Activated T-cell treated with anti-CD3 and anti-CD28 coated beads for 48 hours (primary cell): ENCODE measurements at regions not wholly inside any gene's neighbourhood (a gene's known extent, or its start where the extent isn't known, plus 50 kb on each side); places are given as distances from the start of the nearest gene placed in this dataset.

Experiments
- DNase-seq: peaks from one replicate; pipeline ENCODE4 v3.0.0-alpha.2; 2020; ENCODE audit warnings: low read depth

DNA sequence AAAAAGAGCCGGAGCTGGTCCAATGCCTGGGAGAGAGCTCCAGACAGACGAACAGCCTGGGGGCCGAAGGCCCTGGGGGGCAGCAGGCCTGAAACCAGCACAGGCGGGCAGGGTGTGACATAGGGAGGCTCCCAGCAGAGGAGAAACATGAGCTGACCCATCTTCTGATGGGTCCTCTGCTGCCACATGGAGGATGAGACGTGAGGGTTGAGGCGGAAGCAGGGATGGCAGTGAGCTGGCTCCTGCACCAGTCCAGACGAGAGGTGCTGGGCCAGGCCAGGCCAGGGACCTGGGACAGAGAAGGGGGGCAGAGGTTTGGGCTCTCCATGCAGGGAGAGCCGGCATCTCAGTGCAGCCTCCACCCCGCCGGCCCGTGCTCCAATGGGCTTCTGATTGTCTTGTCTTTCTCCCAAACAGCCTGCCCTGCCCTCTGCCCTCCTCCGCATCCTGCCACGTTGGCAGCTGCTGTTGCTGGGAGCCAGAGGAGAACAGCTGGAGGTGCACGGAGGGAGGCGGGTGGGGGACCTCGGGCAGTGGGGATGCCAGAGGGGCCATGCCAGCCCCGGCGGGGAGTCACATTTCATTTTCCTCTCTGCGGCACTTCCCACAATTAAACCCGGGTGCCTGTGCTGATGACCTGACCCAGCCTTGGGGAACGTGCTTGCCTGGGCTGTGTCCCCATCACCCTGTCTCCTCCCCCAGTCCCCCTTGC is 139.1 kb upstream of the GSE1 start:
- no peak for DNase-seq

DNA sequence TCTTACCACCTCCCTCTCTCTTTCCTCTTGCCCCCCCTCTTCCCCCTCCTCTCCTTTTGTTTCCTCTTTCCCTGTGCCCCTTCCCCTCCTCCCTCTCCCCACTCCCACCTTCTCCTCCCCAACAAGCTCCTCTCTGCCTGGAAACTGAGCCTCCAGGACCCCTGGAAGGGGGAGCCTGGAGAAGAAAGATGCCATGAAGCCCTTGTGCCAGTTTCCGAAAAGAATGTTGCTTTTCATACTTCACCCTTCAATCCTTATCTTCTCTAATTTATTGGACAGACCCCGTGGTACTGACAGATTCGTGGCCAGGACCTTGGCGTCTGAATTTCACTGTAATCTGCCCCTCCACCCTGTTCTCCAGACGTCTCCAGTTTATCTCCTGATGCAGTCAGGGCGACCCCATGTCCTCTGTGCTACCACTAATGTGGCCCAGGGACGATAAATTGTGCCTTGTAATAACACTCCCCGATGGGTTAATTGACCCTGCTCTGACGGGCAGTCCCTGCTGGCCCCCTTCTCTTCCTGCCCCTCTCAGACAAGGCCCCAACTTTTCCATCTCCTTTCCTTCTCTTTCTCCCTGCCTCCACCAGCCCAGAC is 138.4 kb upstream of the GSE1 start:
- DNase-seq, result no peak

GRCh38 chr16:85475233-85475632 is 137.9 kb upstream of the GSE1 start:
- no peak for DNase-seq

DNA sequence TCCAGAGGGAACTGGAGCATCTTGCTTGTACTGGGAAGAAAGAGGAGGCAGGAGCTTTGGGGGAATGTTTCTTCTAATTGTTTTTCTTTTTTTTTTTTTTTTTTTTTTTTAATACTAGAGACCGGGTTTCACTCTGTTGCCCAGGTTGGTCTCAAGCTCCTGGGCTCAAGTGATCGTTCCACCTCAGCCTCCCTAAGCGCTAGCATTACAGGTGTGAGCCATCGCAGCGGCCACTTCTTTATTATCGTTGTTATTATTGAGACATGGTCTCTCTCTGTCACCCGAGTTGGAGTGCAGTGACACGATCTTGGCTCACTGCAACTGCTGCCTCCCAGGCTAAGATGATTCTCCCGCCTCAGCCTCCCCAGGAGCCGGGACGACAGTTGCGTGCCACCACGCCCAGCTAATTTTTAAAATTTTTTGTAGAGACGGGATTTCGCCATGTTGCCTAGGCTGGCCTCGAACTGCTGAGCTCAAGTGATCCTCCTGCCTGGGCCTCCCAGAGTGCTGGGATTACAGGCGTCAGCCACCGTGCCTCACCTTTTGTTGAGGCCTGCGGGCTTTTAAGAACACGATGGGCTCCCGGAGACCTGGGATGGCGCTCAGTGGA is 137.3 kb upstream of the GSE1 start:
- no peak for DNase-seq

- no peak for DNase-seq
These were observed 136.7 kb upstream of the GSE1 start for GRCh38 chr16:85476389-85476788.

GRCh38 chr16:85477801-85478363 is 135.2 kb upstream of the GSE1 start:
- no peak for DNase-seq

DNA sequence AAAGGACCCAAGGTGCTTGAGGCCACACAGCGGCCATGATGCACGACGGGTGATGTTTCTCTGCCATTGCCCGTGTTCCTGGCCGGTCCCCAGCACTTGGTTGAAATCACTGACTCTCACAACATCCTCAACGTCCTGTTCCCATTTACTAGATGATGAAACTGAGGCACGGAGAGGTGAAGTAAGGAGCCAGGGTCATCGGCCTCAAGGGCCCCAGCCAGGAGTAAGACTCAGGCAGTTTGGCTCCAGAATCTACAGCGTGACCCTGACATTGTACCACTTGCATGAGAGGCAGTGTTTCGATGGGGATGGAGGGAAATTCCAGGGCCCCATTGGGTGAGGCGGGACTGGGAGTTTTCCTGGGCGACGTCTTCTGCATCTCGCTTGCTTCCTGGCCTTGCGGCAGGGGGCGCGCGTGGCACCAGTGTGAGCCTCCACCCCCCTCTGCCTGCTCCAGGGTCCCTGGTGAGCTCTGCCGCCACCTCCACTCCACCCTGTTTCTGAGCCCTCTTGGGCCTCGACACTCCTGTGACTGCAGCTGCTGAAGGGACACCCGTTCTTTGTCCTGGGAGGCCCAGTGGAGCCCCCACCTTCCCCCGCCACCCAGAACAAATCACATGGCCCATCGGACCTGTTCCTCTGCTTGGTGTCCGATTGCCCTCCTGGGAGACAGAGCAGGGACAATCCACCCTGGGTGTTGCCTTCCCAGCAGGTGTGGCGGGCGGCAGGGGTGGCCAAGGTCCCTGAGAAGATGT is 133.0 kb upstream of the GSE1 start:
- no peak for DNase-seq

DNA sequence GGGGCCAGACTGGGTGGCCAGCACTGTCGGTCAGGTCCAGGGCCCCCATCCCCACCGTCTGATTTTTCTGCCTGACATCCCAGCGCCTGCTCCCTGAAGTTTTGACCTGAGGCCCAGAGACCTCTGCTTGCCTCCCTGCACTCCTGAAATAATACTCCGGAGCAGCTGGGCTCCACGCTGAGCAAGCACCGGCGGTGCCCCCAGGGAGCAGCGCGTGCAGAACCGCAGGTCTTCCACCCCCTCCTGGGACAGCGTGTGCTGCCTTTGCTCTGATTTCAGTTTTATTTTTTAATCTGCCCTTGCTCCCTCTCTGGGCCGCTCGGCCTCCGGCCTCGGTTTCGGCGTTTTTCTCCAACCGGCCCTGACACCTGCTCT is 132.4 kb upstream of the GSE1 start:
- DNase-seq, result no peak

GRCh38 chr16:85481206-85481605 is 131.9 kb upstream of the GSE1 start:
- no peak for DNase-seq

GRCh38 chr16:85481738-85482137 is 131.4 kb upstream of the GSE1 start:
- no peak for DNase-seq

DNA sequence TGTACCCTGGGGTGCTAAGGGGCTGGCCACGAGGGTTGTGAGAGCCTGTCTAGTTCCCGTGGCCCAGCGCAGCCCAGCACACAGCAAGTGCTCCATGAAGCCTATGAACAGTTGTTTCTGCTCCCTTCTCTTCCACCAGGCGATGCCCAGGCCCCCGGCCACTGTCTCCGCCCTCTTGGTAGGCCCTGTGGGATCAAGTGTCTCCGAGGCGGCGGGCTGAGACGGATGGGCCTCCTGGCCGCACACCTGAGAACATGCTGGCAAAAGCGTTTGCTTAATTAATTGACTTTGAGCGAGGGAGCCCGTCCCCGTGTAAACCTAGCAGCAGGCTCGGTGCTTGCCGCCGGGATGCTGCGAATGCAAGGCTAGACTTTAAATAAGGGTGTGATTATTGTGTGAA is 129.7 kb upstream of the GSE1 start:
- no peak for DNase-seq

GRCh38 chr16:85484347-85485300 is 128.5 kb upstream of the GSE1 start:
- no peak for DNase-seq

DNA sequence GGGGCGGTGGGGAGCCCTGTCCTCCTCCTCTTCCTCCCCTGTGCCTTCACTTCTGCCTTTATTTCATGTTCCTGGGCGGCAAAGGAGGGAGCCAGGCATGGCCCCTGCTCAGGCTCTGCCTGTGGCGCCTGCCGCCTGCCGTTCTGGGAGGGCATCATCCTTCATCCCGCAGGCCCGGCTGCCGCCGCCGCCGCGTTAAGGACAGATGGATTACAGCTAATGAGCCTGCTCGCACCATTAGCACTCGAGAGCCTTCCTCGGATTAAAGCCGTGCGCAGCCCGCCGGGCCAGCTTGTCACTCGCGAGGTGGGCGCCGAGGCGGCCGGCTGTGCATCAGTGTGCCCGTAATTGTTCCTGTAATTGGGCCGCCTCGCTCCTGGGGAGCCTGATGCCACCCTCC is 127.7 kb upstream of the GSE1 start:
- DNase-seq, result no peak

DNA sequence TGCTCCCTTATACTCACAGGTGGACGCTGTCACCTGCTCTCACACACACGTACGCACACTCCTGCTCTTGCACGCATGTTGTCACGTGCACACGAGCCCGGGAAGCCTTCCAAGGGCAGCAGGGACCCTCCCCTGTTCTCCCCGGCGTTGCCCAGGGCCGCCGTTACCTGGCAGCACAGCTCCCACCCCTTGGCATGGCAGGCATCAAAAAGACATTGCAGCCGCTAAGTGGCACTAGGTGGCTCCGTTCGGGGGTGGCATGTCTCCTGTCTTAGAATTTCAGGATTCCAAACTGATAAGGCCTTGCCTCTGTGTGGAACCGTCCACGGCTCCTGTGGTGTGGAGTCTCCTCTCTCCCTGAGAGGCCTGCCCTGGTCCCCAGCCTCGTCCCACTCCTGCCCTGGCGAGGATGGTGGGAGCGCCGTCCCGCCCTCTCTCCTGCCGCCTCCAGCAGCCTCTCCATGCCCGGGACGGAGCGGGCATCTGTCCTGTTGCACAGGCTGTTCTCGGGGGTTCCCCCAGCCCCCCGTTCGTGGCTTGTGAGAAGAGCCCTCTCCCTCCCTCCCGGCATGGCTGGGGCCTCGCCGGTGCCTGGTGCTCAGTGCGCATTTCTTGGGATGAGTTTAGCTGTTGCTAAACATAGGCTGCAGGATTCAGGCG is 126.7 kb upstream of the GSE1 start:
- no peak for DNase-seq

DNA sequence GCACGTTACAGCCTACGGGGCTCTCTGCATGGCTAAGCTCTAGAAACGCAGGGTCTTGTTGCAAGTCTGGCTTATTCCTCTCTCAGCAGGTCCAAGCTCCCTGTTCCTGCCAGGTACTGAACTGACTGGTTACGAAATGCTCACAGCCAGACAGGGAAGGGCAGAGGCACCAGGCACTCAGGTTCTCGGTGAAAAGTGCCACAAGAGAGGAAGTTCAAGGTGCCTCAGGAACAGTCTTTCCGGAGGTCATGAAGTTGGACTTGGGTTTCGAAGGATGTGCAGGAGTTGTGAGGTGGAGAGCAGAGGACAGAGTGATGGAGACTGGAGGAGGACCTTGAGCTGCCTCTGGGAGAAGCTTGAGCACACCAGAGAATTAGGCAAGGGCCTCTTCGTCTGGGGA is 124.7 kb upstream of the GSE1 start:
- DNase-seq, result no peak

GRCh38 chr16:85490407-85491057 is 122.6 kb upstream of the GSE1 start:
- no peak for DNase-seq

DNA sequence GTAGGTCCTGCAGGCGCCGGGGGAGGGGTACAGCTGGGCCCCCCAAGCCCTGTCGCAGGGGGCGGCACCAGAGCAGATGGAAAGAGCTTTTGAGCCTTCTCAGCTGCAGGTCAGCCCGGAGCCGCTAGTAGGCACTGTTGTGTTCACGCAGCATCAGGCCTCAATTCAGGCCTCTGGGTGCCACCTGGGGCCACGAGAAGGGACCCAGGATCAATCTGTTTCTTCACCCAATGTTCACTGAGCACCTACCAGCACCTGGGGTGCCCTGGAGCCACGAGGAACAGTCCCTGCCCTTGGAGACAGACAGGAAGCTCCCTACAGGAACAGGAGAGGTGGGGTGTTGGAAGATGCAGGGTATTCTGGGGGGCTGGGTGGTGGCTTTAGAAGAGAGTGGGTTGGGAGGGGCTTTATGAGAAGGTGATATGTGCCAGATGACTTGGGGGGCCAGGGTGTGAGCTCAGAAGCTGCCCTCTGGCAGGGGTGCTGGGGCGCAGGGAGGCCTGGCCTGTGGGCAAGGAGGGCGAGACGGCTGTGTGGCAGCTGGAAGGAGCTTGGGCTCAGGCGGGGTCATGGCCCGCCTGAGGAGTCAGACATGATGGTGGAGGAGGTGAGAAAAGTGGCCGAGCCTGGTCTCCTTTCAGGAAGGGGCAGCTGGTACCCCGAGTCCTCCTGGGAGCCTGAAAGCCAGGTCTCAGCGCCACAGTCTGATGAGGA is 121.9 kb upstream of the GSE1 start:
- peak; percentile 35 for DNase-seq

GRCh38 chr16:85491798-85492294 is 121.3 kb upstream of the GSE1 start:
- no peak for DNase-seq

GRCh38 chr16:85492295-85492864 is 120.7 kb upstream of the GSE1 start:
- no peak for DNase-seq
